ENCODE measurements at regions not wholly inside any gene's neighbourhood (a gene's known extent, or its start where the extent isn't known, plus 50 kb on each side); places are given as distances from the start of the nearest gene placed in this dataset.

DNA sequence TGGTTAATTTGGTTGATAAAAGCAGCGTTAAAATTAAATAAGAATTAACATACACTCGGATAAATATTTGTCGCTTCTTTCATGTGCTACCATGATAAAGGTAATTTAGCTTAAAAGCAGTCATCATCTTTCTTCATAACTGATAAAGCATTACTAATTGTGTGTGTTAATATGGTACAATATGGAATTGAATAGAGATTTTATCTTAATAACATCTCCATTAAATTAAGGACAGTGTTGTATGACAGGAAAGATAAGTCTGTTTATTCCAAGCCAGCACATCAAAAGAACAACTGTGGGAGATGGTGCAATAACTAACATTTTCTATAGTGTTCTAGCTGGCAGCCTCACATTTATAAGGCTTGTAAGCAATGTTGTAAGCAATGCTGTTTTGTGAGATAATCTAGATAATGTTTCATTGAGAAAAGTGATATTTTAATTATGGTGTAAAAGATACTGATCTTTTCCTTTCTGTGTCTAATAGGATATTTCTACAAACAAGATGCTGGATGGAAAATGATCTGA lies 64.4 kb upstream of the AFF3 start (continued):
- TF ChIP-seq, protein P1, sequence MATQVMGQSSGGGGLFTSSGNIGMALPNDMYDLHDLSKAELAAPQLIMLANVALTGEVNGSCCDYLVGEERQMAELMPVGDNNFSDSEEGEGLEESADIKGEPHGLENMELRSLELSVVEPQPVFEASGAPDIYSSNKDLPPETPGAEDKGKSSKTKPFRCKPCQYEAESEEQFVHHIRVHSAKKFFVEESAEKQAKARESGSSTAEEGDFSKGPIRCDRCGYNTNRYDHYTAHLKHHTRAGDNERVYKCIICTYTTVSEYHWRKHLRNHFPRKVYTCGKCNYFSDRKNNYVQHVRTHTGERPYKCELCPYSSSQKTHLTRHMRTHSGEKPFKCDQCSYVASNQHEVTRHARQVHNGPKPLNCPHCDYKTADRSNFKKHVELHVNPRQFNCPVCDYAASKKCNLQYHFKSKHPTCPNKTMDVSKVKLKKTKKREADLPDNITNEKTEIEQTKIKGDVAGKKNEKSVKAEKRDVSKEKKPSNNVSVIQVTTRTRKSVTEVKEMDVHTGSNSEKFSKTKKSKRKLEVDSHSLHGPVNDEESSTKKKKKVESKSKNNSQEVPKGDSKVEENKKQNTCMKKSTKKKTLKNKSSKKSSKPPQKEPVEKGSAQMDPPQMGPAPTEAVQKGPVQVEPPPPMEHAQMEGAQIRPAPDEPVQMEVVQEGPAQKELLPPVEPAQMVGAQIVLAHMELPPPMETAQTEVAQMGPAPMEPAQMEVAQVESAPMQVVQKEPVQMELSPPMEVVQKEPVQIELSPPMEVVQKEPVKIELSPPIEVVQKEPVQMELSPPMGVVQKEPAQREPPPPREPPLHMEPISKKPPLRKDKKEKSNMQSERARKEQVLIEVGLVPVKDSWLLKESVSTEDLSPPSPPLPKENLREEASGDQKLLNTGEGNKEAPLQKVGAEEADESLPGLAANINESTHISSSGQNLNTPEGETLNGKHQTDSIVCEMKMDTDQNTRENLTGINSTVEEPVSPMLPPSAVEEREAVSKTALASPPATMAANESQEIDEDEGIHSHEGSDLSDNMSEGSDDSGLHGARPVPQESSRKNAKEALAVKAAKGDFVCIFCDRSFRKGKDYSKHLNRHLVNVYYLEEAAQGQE (IDR thresholded peaks at IDR 0.05), result no peak
- TF ChIP-seq TFCP2L1 (CRISPR knock-in tag; IDR thresholded peaks at IDR 0.05), result no peak

DNA sequence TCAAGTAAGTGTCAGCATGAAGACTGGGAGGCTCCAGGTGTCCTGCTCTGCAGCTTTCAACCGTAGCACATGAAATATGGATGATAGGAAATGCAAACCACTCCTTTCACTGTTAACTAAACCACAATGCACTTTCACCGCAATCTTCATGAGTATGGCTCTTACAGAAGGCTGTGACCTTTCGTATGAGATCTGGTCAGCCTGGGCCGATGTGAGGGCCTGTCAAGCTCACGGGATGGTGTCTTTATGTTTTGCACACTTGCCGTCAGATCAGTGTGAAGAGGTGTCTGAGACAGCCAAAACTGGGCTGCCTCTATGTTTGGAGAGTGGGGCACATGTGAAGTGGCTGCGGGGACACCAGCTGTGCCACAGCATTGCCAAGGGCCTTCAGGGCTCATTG lies 62.8 kb upstream of the AFF3 start:
- CTCF ChIA-PET, result interaction anchor here (1.0 kb wide), 1 partner anchor 20 kb away, joined by 5 read pairs; no protein-coding TSS in a partner anchor
- H3K4me2 ChIP-seq, result no peak overlapping the region
- ATAC-seq (no peak), FAIRE-seq (no peak), DNase-seq (ENCODE audit: low read depth in 1 of 2, low spot score in 1 of 2) (no peak)
- TF ChIP-seq HES2 (IDR thresholded peaks at IDR 0.05) (no peak), POLR2A (IDR thresholded peaks at IDR 0.05; ENCODE audit: low read length) (no peak), CBX8 (IDR thresholded peaks at IDR 0.05) (no peak), RFX5 (IDR thresholded peaks at IDR 0.05) (no peak), FOSB (CRISPR knock-in tag; IDR thresholded peaks at IDR 0.05) (no peak), NPAS2 (CRISPR knock-in tag; IDR thresholded peaks at IDR 0.05; ENCODE audit: borderline replicate concordance) (no peak), ZFP36 (IDR thresholded peaks at IDR 0.05; ENCODE audit: borderline replicate concordance, partially characterized antibody) (no peak), ZSCAN20 (CRISPR knock-in tag; IDR thresholded peaks at IDR 0.05) (no peak), FOXS1 (CRISPR knock-in tag; IDR thresholded peaks at IDR 0.05) (no peak), HOXB5 (CRISPR knock-in tag; IDR thresholded peaks at IDR 0.05) (no peak), MAFK (IDR thresholded peaks at IDR 0.05; ENCODE audit: partially characterized antibody) (no peak), BHLHE40 (IDR thresholded peaks at IDR 0.05; ENCODE audit: low read depth, low read length) (no peak), MYC (IDR thresholded peaks at IDR 0.05; ENCODE audit: borderline replicate concordance, low read length) (no peak), RARB (CRISPR knock-in tag; IDR thresholded peaks at IDR 0.05) (no peak), HOXA7 (CRISPR knock-in tag; IDR thresholded peaks at IDR 0.05) (no peak), MAZ (IDR thresholded peaks at IDR 0.05; ENCODE audit: borderline replicate concordance, low read depth, low read length) (no peak), TP53 (CRISPR knock-in tag; IDR thresholded peaks at IDR 0.05) (no peak), CHD4 (IDR thresholded peaks at IDR 0.05; ENCODE audit: borderline replicate concordance) (no peak)
- POLR2A ChIA-PET, result no interaction called here
- H3K4me1 ChIP-seq, result no peaks in the 10 kb centered on the region
- 51% methylated on average over 7 of the region's 7 CpGs for WGBS (ENCODE audit: missing lambda C conversion rate)
- H3K9me3 ChIP-seq, result no peaks in the 10 kb centered on the region
- no peak overlapping the region for H3K27ac ChIP-seq
- no peak overlapping the region for H3K4me3 ChIP-seq

GRCh38 chr2:100202567-100202966 lies 60.2 kb upstream of the AFF3 start:
- no peaks in the 10 kb centered on the region for H3K4me1 ChIP-seq
- FAIRE-seq (no peak), DNase-seq (ENCODE audit: low read depth in 1 of 2, low spot score in 1 of 2) (no peak), ATAC-seq (no peak)
- TF ChIP-seq HOXA7 (CRISPR knock-in tag; IDR thresholded peaks at IDR 0.05), result no peak
- TF ChIP-seq MAX (IDR thresholded peaks at IDR 0.05), result no peak
- TF ChIP-seq HDAC2 (IDR thresholded peaks at IDR 0.05), result no peak
- TF ChIP-seq, protein P1 (IDR thresholded peaks at IDR 0.05), result peak; percentile 32; the same call in 1 of the 2 replicates
- no peak for TF ChIP-seq BHLHE40 (IDR thresholded peaks at IDR 0.05; ENCODE audit: low read depth, low read length)
- no peak for TF ChIP-seq CBX8 (IDR thresholded peaks at IDR 0.05)
- TF ChIP-seq KDM5A (IDR thresholded peaks at IDR 0.05), result no peak
- no peaks in the 10 kb centered on the region for H3K9me3 ChIP-seq
- POLR2A ChIA-PET, result no interaction called here
- H3K27ac ChIP-seq, result no peak overlapping the region
- no peak overlapping the region for H3K4me3 ChIP-seq
- CTCF ChIA-PET, result no interaction called here
- H3K4me2 ChIP-seq, result no peak overlapping the region
- WGBS (ENCODE audit: missing lambda C conversion rate), result 61% methylated on average over 6 of the region's 6 CpGs

All from A549 (cell line).